ENCODE measurements at regions not wholly inside any gene's neighbourhood (a gene's known extent, or its start where the extent isn't known, plus 50 kb on each side); places are given as distances from the start of the nearest gene placed in this dataset.

GRCh38 chr2:235365743-235366142 lies 128.1 kb upstream of the AGAP1 start:
- Histone ChIP-seq H3K27me3 (ENCODE audit: insufficient read depth) (no peaks in the 10 kb centered on the region), H2AFZ (no peak overlapping the region), H3K9me2 (ENCODE audit: insufficient read depth) (no peaks in the 10 kb centered on the region), H3K4me1 (ENCODE audit: insufficient read depth) (no peaks in the 10 kb centered on the region), H3K4me3 (no peak overlapping the region), H4K20me1 (replicated peaks; ENCODE audit: insufficient read depth) (no peaks in the 10 kb centered on the region), H3K79me2 (replicated peaks; ENCODE audit: insufficient read depth) (no peaks in the 10 kb centered on the region), H3F3A (replicated peaks; ENCODE audit: low read depth) (no peaks in the 10 kb centered on the region), H3K4me2 (no peak overlapping the region), H3K36me3 (ENCODE audit: insufficient read depth) (no peaks in the 10 kb centered on the region), H3K27ac (ENCODE audit: low read depth) (no peak overlapping the region)
- H3K4me1 Mint-ChIP-seq = peaks cover 4% of the 10 kb centered on the region
- ATAC-seq (no peak), DNase-seq (ENCODE audit: low spot score) (no peak)
- no peak overlapping the region for H3K27ac Mint-ChIP-seq
- no peaks in the 10 kb centered on the region; the same call in 2 of the 3 replicates for H3K36me3 Mint-ChIP-seq (ENCODE audit: low read depth)
- no peaks in the 10 kb centered on the region for H3K9me3 Mint-ChIP-seq
- no peak for TF ChIP-seq REST (IDR thresholded peaks at IDR 0.05; ENCODE audit: unreplicated experiment)
- TF ChIP-seq STAT1 (IDR thresholded peaks at IDR 0.05; ENCODE audit: unreplicated experiment) = no peak
- TF ChIP-seq ZNF331 (CRISPR knock-in tag; IDR thresholded peaks at IDR 0.05; ENCODE audit: low read depth) = no peak
- TF ChIP-seq JUNB (IDR thresholded peaks at IDR 0.05; ENCODE audit: unreplicated experiment) = no peak
- no peak for TF ChIP-seq EZH2phosphoT487 (IDR thresholded peaks at IDR 0.05; ENCODE audit: unreplicated experiment)
- TF ChIP-seq NANOG (IDR thresholded peaks at IDR 0.05; ENCODE audit: borderline replicate concordance) = no peak
- no peak for TF ChIP-seq EZH2 (IDR thresholded peaks at IDR 0.05; ENCODE audit: low read depth, unreplicated experiment)
- TF ChIP-seq ZNF114 (CRISPR knock-in tag; IDR thresholded peaks at IDR 0.05) = no peak
- no peak for TF ChIP-seq CREB1 (CRISPR knock-in tag; IDR thresholded peaks at IDR 0.05; ENCODE audit: low read depth)
- TF ChIP-seq CTCF (conservative IDR thresholded peaks at IDR 0.05; ENCODE audit: low read depth in 2 of 2) = no peak
- TF ChIP-seq POLR2AphosphoS5 (IDR thresholded peaks at IDR 0.05; ENCODE audit: low read depth) = no peak
- no peaks in the 10 kb centered on the region for H3K27me3 Mint-ChIP-seq (ENCODE audit: insufficient read depth, low read depth, poor library complexity)
- H3K4me3 Mint-ChIP-seq = no peak overlapping the region

DNA sequence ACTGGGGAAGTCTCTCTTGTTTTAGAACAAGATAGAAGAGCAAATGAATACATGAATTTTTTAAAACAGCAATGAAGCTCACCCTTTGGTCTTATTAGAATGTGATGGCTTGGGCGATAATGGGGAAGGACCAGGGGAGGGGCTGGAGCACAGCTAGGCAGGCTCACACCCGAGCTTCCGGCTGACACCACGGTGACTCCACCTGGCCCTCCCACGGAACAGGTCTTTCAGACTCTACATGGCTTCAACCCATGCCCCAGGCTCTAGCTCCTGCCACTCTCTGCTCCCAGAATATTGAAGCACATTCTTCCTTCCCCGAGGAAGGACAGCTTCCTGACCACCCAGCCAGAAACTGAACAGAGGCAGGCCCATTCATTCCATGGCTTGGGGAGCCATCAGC lies 127.5 kb upstream of the AGAP1 start:
- H3K27me3 Mint-ChIP-seq (ENCODE audit: insufficient read depth, low read depth, poor library complexity) = no peaks in the 10 kb centered on the region
- no peak overlapping the region for H3K27ac Mint-ChIP-seq
- ATAC-seq (no peak), DNase-seq (ENCODE audit: low spot score) (no peak)
- no peaks in the 10 kb centered on the region; the same call in 2 of the 3 replicates for H3K36me3 Mint-ChIP-seq (ENCODE audit: low read depth)
- H2AFZ ChIP-seq = no peak overlapping the region
- H3K4me2 ChIP-seq = no peak overlapping the region
- H3K36me3 ChIP-seq (ENCODE audit: insufficient read depth) = no peaks in the 10 kb centered on the region
- no peaks in the 10 kb centered on the region for H3K9me2 ChIP-seq (ENCODE audit: insufficient read depth)
- no peaks in the 10 kb centered on the region for H3K79me2 ChIP-seq (replicated peaks; ENCODE audit: insufficient read depth)
- peaks cover 4% of the 10 kb centered on the region for H3K4me1 Mint-ChIP-seq
- no peaks in the 10 kb centered on the region for H3K9me3 Mint-ChIP-seq
- no peak overlapping the region for H3K27ac ChIP-seq (ENCODE audit: low read depth)
- no peaks in the 10 kb centered on the region for H3K27me3 ChIP-seq (ENCODE audit: insufficient read depth)
- H3K4me3 ChIP-seq = no peak overlapping the region
- H3K4me1 ChIP-seq (ENCODE audit: insufficient read depth) = no peaks in the 10 kb centered on the region
- H4K20me1 ChIP-seq (replicated peaks; ENCODE audit: insufficient read depth) = no peaks in the 10 kb centered on the region
- H3F3A ChIP-seq (replicated peaks; ENCODE audit: low read depth) = no peaks in the 10 kb centered on the region
- H3K4me3 Mint-ChIP-seq = no peak overlapping the region
- TF ChIP-seq NANOG (IDR thresholded peaks at IDR 0.05; ENCODE audit: borderline replicate concordance) (no peak), POLR2AphosphoS5 (IDR thresholded peaks at IDR 0.05; ENCODE audit: low read depth) (no peak), STAT1 (IDR thresholded peaks at IDR 0.05; ENCODE audit: unreplicated experiment) (no peak), CREB1 (CRISPR knock-in tag; IDR thresholded peaks at IDR 0.05; ENCODE audit: low read depth) (no peak), JUNB (IDR thresholded peaks at IDR 0.05; ENCODE audit: unreplicated experiment) (no peak)

Data from GM23338 (cell line).